K562 (cell line): ENCODE measurements at regions not wholly inside any gene's neighbourhood (a gene's known extent, or its start where the extent isn't known, plus 50 kb on each side); places are given as distances from the start of the nearest gene placed in this dataset.
A peak's percentile ranks its signal among the peaks of the same experiment; 100 is the strongest.

ENCODE experiments used
- FOXJ3 ChIP-seq: sonication (generic); formaldehyde crosslinking; IDR thresholded peaks from 2 replicates; pipeline ENCODE4 v1.4.0; 2020; ENCODE audit warnings: mild to moderate bottlenecking, missing genetic modification reagents
- KDM4B ChIP-seq, 2 experiments: fragments of 450-650 bp in 1 of 2; sonication (generic) in 1 of 2; IDR thresholded peaks; 2 replicates each; pipeline ENCODE4 v1.6.1; 2016 to 2017; ENCODE audit warnings: borderline replicate concordance in 2 of 2, antibody characterized with exemption in 1 of 2, low read depth in 1 of 2, mild to moderate bottlenecking in 1 of 2
- NR1H2 ChIP-seq: sonication (generic); formaldehyde crosslinking; IDR thresholded peaks from 2 replicates; pipeline ENCODE4 v1.4.0; 2020; ENCODE audit warnings: mild to moderate bottlenecking, missing genetic modification reagents
- SPI1 ChIP-seq: IDR thresholded peaks from 2 replicates; pipeline ENCODE4 v1.6.1; 2011; ENCODE audit warnings: low read depth, low read length, control low read depth, borderline replicate concordance
- SREBF2 ChIP-seq: sonication (generic); formaldehyde crosslinking; IDR thresholded peaks from 2 replicates; pipeline ENCODE4 v1.4.0; 2020; ENCODE audit warnings: mild to moderate bottlenecking, missing genetic modification reagents
- ZNF407 ChIP-seq: fragments of 450-650 bp; IDR thresholded peaks from 2 replicates; pipeline ENCODE4 v1.6.1; 2016; ENCODE audit warnings: low read depth
- ZNF583 ChIP-seq: fragments of 250-450 bp; sonication (Bioruptor Pico); IDR thresholded peaks from 2 replicates; pipeline ENCODE4 v1.4.0; 2020
- TF ChIP-seq, protein P1 (sequence below): fragments of 450-650 bp; IDR thresholded peaks from 2 replicates; pipeline ENCODE4 v1.6.1; 2016

GRCh38 chr18:35804377-35804776 lies 168.1 kb upstream of the RMP24 start (continued):
- TF ChIP-seq SREBF2 (CRISPR knock-in tag) (no peak), NR1H2 (CRISPR knock-in tag) (no peak), SPI1 (no peak), ZNF407 (no peak), ZNF583 (CRISPR knock-in tag) (no peak), KDM4B (IDR thresholded peaks at IDR 0.05; ENCODE audit: borderline replicate concordance in 2 of 2, low read depth in 1 of 2) (no peak), FOXJ3 (CRISPR knock-in tag) (no peak)
- TF ChIP-seq, protein P1, sequence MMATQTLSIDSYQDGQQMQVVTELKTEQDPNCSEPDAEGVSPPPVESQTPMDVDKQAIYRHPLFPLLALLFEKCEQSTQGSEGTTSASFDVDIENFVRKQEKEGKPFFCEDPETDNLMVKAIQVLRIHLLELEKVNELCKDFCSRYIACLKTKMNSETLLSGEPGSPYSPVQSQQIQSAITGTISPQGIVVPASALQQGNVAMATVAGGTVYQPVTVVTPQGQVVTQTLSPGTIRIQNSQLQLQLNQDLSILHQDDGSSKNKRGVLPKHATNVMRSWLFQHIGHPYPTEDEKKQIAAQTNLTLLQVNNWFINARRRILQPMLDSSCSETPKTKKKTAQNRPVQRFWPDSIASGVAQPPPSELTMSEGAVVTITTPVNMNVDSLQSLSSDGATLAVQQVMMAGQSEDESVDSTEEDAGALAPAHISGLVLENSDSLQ = peak; percentile 37; the same call in 1 of the 2 replicates
